ENCODE measurements at regions not wholly inside any gene's neighbourhood (a gene's known extent, or its start where the extent isn't known, plus 50 kb on each side); places are given as distances from the start of the nearest gene placed in this dataset.

DNA sequence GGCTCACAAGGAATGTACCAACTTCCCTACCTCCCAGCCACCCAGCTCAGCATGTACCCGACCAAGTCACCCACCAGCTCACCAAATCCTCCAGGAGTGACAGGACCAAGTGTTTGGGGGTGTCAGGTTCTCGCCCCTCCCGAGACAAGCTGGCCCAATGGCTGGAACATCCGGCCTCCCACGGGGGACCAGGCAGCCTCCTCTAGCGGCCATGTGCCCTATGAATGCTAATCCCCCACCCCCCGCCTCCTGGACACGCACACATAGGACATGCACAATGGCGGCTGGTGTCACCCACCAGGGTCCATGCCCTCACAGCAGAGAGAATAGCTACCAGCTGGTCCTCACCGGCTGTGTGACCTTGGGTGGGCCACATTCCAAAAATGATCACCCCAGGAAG, 151.0 kb downstream of the MN1 start:
- TF ChIP-seq, protein P1, sequence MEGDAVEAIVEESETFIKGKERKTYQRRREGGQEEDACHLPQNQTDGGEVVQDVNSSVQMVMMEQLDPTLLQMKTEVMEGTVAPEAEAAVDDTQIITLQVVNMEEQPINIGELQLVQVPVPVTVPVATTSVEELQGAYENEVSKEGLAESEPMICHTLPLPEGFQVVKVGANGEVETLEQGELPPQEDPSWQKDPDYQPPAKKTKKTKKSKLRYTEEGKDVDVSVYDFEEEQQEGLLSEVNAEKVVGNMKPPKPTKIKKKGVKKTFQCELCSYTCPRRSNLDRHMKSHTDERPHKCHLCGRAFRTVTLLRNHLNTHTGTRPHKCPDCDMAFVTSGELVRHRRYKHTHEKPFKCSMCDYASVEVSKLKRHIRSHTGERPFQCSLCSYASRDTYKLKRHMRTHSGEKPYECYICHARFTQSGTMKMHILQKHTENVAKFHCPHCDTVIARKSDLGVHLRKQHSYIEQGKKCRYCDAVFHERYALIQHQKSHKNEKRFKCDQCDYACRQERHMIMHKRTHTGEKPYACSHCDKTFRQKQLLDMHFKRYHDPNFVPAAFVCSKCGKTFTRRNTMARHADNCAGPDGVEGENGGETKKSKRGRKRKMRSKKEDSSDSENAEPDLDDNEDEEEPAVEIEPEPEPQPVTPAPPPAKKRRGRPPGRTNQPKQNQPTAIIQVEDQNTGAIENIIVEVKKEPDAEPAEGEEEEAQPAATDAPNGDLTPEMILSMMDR (IDR thresholded peaks at IDR 0.05; ENCODE audit: low read depth, low read length), result no peak
- TF ChIP-seq, protein P2, sequence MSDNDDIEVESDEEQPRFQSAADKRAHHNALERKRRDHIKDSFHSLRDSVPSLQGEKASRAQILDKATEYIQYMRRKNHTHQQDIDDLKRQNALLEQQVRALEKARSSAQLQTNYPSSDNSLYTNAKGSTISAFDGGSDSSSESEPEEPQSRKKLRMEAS (IDR thresholded peaks at IDR 0.05; ENCODE audit: low read depth, low read length), result no peak
- TF ChIP-seq POLR2A (IDR thresholded peaks at IDR 0.05; ENCODE audit: extremely low read depth, insufficient read length), result no peak
- TF ChIP-seq MYC (IDR thresholded peaks at IDR 0.05; ENCODE audit: low read depth, low read length), result no peak

Measured in NB4 (cell line).